Mesodermal cell (in vitro differentiated cells): ENCODE measurements at regions not wholly inside any gene's neighbourhood (a gene's known extent, or its start where the extent isn't known, plus 50 kb on each side); places are given as distances from the start of the nearest gene placed in this dataset.

Experiments used
- H3K27ac ChIP-seq: 2 replicates; pipeline ENCODE4 v1.7.0; 2013; ENCODE audit warnings: mild to moderate bottlenecking, low read depth, low read length, moderate library complexity; ENCODE audit not compliant: severe bottlenecking
- H3K36me3 ChIP-seq: 2 replicates; pipeline ENCODE4 v1.7.1; 2013; ENCODE audit warnings: mild to moderate bottlenecking, low read length, moderate library complexity; ENCODE audit not compliant: control insufficient read depth, insufficient read depth
- H3K4me1 ChIP-seq: one replicate; pipeline ENCODE4 v1.7.1; 2013; ENCODE audit warnings: mild to moderate bottlenecking, low read length; ENCODE audit not compliant: insufficient read depth, control insufficient read depth, poor library complexity, severe bottlenecking
- H3K4me3 ChIP-seq: 2 replicates; pipeline ENCODE4 v1.7.0; 2013; ENCODE audit warnings: low read length, control low read depth, mild to moderate bottlenecking; ENCODE audit not compliant: insufficient read depth, poor library complexity, severe bottlenecking; ENCODE audit errors: extremely low read depth
- H3K9me3 ChIP-seq: 2 replicates; pipeline ENCODE4 v1.7.1; 2013; ENCODE audit warnings: mild to moderate bottlenecking, low read length, moderate library complexity; ENCODE audit not compliant: control insufficient read depth
- WGBS, 2 experiments: methylation state at CpG; one replicate each; pipeline ENCODE4 v1.1.5; 2013; ENCODE audit warnings: missing lambda C conversion rate in 2 of 2; ENCODE audit not compliant: insufficient coverage in 2 of 2; 5-methylcytosine and 5-hydroxymethylcytosine counted together

DNA sequence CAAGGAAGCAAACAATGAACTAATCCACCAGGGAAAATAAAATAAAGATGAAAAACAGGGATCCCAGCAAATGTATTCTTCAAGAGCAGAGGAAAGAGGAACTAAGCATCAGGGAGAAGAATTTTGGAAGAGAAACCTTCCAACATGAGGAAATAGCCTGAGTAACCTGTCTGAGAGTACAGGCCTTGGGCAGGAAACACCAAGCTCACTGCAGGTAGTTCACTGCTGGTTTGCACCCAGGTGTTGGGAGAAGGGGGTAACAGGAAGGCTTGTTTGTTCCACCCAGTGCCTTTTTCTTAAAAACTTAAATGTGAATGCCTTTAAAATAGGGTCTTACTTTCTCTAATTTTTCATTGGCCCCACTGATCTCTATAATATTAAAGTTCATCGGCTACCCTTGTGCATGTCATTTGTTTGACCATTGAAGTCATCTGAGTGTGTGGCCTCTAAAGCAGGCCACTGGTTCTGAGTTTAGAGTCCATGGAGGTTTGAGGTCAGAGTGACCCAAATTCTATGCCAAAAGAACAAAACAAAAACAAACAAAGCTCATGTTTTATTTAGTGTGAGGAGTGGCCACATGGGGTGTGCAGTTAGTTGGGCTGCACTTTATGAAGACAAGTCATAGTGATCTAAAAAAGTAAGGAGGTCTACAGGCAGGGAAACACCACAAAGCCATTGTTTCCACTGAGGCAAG lies 62.9 kb upstream of the COX10 start:
- WGBS, 2 experiments: no CpG with 5 or more reads among the region's 1 CpG
- H3K9me3 ChIP-seq: no peaks in the 10 kb centered on the region
- no peak overlapping the region for H3K27ac ChIP-seq
- H3K36me3 ChIP-seq: no peaks in the 10 kb centered on the region
- H3K4me3 ChIP-seq: no peak overlapping the region
- H3K4me1 ChIP-seq: no peaks in the 10 kb centered on the region

DNA sequence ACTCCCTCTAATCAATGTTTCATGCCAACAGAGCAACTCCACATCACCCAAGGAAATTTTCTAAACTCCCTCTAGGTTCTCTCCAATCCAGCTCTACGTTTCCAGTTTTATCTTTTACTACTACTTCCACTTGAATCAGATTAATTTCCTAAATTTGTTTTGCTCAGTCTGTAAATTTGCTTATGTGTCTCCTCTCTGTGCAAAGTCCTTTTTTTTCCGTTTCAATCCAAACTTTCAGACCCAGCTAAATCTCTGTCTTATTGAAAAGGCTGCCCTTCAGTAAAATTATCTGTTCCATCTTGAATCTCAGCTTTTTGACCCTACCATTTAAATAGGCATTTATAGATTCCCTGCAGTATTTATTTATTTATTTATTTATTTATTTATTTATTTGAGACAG lies 61.4 kb upstream of the COX10 start:
- H3K36me3 ChIP-seq: no peaks in the 10 kb centered on the region
- no peak overlapping the region for H3K4me3 ChIP-seq
- H3K9me3 ChIP-seq: no peaks in the 10 kb centered on the region
- H3K4me1 ChIP-seq: no peaks in the 10 kb centered on the region
- no peak overlapping the region for H3K27ac ChIP-seq
- 89 to 100% methylated on average over 1 to 2 of the region's 2 CpGs for WGBS, 2 experiments

DNA sequence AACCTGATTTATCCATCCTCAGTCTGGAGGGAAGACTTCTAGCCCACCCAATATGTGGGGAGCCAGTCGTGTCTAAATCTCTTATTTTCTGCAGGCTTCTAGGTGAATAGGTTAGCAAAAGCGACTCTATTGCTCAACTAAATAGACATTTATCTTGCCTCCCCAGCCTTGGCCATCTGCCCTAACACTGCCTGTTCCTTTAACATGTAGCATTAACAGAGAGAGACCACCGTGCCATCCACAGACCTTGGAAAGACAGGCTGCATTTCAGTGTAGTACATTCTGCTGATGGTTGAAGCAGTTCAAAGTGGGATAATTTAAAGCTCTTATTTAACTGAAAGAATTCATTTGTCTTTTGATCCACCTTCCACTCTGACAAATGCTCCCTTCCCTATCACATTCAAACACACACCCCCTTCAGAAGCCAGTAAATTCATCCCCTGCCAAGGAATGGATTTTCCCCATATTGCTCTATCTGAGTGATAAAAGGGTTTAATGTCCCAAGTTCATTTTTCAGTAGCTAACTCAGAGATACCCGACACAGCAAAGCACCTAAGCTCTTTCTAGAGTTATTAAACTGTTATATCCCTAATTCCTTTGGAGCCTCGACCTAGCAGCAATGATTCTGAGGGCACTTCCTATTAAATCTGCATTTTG lies 58.1 kb upstream of the COX10 start:
- Histone ChIP-seq H3K4me3 (no peak overlapping the region), H3K4me1 (no peaks in the 10 kb centered on the region), H3K36me3 (no peaks in the 10 kb centered on the region), H3K9me3 (no peaks in the 10 kb centered on the region), H3K27ac (no peak overlapping the region)
- WGBS, 2 experiments: 60 to 86% methylated on average over 1 to 3 of the region's 5 CpGs

DNA sequence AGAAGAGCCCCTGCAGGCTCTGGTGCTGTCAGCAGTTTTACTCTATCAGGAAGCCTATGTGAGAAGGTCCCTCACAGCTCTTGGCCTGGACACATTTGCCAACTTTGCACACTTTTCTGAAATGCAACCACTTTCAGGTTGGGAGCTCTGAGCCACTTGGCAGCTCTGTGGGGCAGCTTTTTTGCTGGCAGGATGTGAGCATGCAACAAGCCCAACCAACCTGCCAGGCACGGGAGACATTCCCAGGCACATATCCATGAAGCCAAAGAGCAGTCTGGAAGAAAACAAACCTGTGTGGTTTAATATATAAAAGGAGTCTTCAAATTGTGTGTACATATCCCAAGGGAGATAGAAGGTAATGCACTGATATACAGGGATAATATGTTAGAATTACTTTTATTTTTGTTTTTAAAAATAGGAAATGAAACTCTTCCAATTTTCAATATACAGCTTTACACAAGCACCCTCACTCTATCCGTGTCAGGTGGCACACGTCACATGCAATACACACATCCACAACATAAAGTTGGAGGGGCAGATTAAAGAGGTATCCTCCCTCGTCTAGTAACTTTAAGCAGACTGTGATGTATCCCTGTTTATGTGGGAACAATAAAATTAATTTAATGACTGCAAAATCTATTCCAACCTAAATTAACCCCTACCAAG lies 57.4 kb upstream of the COX10 start:
- Histone ChIP-seq H3K27ac (no peak overlapping the region), H3K4me3 (no peak overlapping the region), H3K36me3 (no peaks in the 10 kb centered on the region), H3K9me3 (no peaks in the 10 kb centered on the region), H3K4me1 (no peaks in the 10 kb centered on the region)
- 80% methylated on average over 1 of the region's 4 CpGs; no CpG with 5 or more reads in 1 of the 2 experiments for WGBS, 2 experiments

- WGBS, 2 experiments: 85 to 98% methylated on average over 6 of the region's 7 CpGs
Measured at GRCh38 chr17:14014657-14015056, 54.6 kb upstream of the COX10 start.

DNA sequence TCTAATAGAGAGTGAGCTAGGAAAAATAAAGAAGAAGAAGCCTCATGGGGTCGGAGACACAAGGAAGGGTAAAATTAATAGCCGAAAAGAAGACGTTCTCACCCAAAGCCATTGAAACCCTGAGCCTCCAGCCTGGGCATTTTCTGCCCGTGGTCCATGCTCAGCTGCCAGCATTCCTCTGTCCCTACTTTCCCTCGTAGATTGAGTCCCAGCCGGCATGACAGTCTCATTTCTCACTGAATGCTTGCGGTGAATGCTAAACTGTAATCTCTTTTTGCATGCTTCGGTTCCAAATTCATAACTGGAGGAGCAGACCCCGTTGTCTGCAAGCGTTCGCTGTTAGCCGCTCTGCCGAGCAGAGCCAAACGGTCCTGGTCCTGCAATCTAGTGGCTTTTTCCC lies 54.0 kb upstream of the COX10 start:
- H3K4me3 ChIP-seq: no peak overlapping the region
- no peaks in the 10 kb centered on the region for H3K9me3 ChIP-seq
- no peaks in the 10 kb centered on the region for H3K4me1 ChIP-seq
- H3K27ac ChIP-seq: no peak overlapping the region
- WGBS, 2 experiments: 88 to 90% methylated on average over 13 to 14 of the region's 14 CpGs
- no peaks in the 10 kb centered on the region for H3K36me3 ChIP-seq

More at GRCh38 chr17:14014657-14015056, 54.6 kb upstream of the COX10 start:
- Histone ChIP-seq H3K4me1 (no peaks in the 10 kb centered on the region), H3K36me3 (no peaks in the 10 kb centered on the region), H3K4me3 (no peak overlapping the region), H3K9me3 (no peaks in the 10 kb centered on the region), H3K27ac (no peak overlapping the region)

DNA sequence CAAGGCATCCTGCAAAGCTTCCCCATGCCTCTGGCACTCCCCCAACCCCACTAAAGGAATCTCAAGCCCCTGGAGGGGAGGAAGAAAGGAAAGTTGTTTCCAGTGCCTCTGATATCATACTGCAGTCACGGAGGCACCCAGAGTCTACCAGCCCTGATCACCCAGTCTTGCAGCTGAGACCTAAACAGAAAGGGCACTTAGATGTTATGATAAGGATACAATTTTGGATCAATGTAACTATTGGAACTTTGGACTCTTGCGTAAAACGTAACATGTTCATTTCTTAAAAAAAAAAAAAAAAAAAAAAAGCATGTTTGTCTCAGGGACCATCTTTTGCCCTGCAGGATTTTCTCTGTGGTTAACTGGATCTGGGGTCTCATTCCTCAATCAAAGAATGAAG lies 52.4 kb upstream of the COX10 start:
- Histone ChIP-seq H3K9me3 (no peaks in the 10 kb centered on the region), H3K27ac (no peak overlapping the region), H3K36me3 (no peaks in the 10 kb centered on the region), H3K4me1 (no peaks in the 10 kb centered on the region), H3K4me3 (no peak overlapping the region)
- no CpG with 5 or more reads among the region's 3 CpGs for WGBS, 2 experiments

DNA sequence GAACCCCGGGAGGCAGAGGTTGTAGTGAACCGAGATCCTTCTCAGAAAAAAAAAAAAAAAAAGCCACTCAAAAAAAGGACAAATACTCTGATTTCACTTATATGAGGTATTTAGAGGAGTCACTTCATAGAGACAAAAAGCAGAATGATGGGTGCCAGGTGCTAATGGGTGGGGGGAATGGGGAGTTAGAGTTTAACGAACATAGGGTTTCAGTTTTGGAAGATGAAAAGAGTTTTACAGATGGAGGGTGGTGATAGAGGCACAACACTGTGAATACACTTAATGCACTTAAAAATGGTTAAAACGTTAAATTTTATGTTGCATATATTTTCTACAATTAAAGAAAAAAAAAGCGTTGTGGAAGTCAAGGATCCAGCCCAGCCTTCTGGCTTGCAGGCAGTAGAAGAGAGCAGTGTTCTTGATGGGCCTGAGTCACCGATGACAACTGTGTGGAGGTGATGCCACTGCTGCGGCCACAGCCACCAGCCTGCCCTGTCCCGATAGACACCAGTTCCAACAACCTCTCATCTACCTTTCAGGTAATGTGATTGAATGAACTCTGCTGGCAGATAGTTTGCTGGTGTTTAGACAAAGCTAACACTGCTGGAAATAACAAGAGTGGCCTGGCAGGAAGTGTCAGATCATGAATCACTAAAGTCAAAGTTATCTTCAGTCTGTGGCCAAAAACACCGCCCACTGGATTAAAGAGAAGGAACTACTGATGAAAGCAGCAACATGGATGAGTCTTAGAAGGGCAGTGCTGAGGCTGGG lies 49.9 kb upstream of the COX10 start:
- Histone ChIP-seq H3K9me3 (no peaks in the 10 kb centered on the region), H3K36me3 (no peaks in the 10 kb centered on the region), H3K4me3 (no peak overlapping the region), H3K27ac (no peak overlapping the region), H3K4me1 (no peaks in the 10 kb centered on the region)
- 92 to 100% methylated on average over 2 to 3 of the region's 9 CpGs for WGBS, 2 experiments
